ENCODE measurements at regions not wholly inside any gene's neighbourhood (a gene's known extent, or its start where the extent isn't known, plus 50 kb on each side); places are given as distances from the start of the nearest gene placed in this dataset.

DNA sequence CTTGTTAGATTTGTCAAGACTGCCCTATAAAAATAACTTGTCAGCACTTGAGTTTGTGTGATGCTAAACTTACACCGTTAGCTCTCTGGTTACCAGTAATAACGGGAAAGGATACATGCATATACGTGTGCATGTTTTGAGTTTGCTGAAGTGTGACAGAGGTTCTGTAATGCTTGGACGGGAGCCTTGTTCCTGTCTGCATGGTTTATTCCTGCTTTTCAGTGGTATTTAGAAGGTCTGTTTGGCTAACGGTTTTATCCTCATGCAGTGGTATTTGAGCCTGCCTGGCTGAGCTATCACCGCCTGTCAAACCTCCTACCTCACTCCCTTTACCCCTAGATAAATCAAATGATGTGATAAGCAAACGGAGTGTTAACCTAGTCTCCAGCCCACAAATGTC, 305.6 kb downstream of the GALC start:
- intact Hi-C loops (cut with DNase I) = no loop called here
- 58 to 59% methylated on average over 7 of the region's 7 CpGs for WGBS, 2 donors
- DNase-seq = no peak
- H3K9me3 ChIP-seq = no peaks in the 10 kb centered on the region
- ATAC-seq = no peak
- no peaks in the 10 kb centered on the region for H3K36me3 ChIP-seq
- no peak overlapping the region for H3K27ac ChIP-seq
- H3K4me3 ChIP-seq = no peak overlapping the region
- TF ChIP-seq, protein P1, sequence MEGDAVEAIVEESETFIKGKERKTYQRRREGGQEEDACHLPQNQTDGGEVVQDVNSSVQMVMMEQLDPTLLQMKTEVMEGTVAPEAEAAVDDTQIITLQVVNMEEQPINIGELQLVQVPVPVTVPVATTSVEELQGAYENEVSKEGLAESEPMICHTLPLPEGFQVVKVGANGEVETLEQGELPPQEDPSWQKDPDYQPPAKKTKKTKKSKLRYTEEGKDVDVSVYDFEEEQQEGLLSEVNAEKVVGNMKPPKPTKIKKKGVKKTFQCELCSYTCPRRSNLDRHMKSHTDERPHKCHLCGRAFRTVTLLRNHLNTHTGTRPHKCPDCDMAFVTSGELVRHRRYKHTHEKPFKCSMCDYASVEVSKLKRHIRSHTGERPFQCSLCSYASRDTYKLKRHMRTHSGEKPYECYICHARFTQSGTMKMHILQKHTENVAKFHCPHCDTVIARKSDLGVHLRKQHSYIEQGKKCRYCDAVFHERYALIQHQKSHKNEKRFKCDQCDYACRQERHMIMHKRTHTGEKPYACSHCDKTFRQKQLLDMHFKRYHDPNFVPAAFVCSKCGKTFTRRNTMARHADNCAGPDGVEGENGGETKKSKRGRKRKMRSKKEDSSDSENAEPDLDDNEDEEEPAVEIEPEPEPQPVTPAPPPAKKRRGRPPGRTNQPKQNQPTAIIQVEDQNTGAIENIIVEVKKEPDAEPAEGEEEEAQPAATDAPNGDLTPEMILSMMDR (IDR thresholded peaks at IDR 0.05) = no peak
- no peak for FAIRE-seq
- no peaks in the 10 kb centered on the region for H3K4me1 ChIP-seq
- H3K27me3 ChIP-seq = no peaks in the 10 kb centered on the region

DNA sequence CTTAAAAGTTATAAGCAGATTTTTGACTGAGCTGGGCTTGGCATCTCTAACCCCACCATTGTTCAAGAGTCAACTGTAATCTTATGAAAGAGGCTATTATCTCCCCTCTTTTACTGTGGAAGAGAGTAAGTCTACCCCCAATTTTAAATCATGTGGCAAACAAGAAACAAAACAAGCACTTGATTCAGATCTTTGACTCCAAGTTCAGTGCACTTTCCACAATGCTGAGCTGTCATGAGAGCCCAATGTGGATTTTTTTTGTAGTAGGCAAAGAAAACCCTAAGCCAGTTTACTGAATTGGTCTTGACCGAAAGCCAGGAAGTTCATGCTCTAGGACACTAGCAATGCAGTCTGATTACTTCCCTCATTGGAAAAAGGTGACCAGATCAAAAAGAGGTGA, 306.2 kb downstream of the GALC start:
- Histone ChIP-seq H3K4me1 (no peaks in the 10 kb centered on the region), H3K4me3 (no peak overlapping the region), H3K36me3 (no peaks in the 10 kb centered on the region), H3K27me3 (no peaks in the 10 kb centered on the region), H3K9me3 (no peaks in the 10 kb centered on the region), H3K27ac (no peak overlapping the region)
- WGBS, 2 donors = 78 to 79% methylated on average over 1 of the region's 1 CpG
- DNase-seq (no peak), ATAC-seq (no peak), FAIRE-seq (no peak)
- TF ChIP-seq, protein P1 (IDR thresholded peaks at IDR 0.05) = no peak
- intact Hi-C loops (cut with DNase I) = no loop called here

DNA sequence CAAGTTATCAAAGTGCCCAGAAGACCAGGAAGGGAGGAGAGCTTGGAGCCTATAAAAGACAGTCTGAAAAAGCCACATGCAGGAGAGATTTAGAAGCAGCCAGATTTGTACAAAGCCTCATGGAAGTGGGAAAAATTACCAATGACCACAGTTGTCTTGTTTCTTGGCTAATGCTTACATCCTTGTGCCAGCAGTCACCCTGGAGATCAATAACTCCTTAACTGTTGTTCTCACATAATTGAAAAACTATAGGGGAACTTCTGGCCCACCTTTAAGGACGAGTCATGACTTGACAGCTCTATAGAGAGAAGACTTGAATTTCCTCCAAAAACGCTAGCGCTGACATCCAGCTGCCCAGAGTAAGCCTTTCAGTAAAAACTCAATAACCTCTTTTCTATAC, 313.1 kb downstream of the GALC start:
- intact Hi-C loops (cut with DNase I) = no loop called here
- DNase-seq (no peak), ATAC-seq (no peak), FAIRE-seq (no peak)
- no peaks in the 10 kb centered on the region for H3K9me3 ChIP-seq
- H3K27ac ChIP-seq = no peak overlapping the region
- no peaks in the 10 kb centered on the region for H3K36me3 ChIP-seq
- no peaks in the 10 kb centered on the region for H3K4me1 ChIP-seq
- no peak overlapping the region for H3K4me3 ChIP-seq
- TF ChIP-seq, protein P1 (IDR thresholded peaks at IDR 0.05) = no peak
- peaks cover 0 to 5% (median 0%) of the 10 kb centered on the region in 4 donors for H3K27me3 ChIP-seq
- WGBS, 2 donors = 47 to 49% methylated on average over 3 of the region's 3 CpGs

DNA sequence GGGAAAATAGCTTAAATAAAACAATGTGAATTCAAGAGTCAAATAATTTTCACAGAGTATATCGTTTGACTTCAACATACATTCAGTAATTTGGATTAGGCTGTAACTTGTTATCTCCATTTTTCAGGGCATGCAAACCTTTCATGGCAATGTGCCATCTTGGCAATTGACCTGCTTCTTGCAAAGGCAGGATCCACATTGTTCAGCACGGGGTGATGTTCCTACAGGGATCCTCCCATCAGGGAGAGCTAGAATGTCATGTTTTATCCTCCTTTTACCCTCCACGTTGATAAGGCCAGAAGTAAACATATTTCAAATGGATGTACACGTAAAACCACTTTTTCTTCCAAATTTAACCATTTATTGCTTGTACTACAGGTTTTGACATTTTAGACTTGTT, 314.4 kb downstream of the GALC start:
- Histone ChIP-seq H3K4me1 (no peaks in the 10 kb centered on the region), H3K9me3 (no peaks in the 10 kb centered on the region), H3K27me3 (peaks cover 0 to 5% (median 0%) of the 10 kb centered on the region in 4 donors), H3K36me3 (no peaks in the 10 kb centered on the region), H3K27ac (no peak overlapping the region), H3K4me3 (no peak overlapping the region)
- ATAC-seq (no peak), FAIRE-seq (no peak), DNase-seq (no peak)
- TF ChIP-seq, protein P1 (IDR thresholded peaks at IDR 0.05) = no peak
- WGBS, 2 donors = 21 to 23% methylated on average over 4 of the region's 4 CpGs
- intact Hi-C loops (cut with DNase I) = no loop called here

DNA sequence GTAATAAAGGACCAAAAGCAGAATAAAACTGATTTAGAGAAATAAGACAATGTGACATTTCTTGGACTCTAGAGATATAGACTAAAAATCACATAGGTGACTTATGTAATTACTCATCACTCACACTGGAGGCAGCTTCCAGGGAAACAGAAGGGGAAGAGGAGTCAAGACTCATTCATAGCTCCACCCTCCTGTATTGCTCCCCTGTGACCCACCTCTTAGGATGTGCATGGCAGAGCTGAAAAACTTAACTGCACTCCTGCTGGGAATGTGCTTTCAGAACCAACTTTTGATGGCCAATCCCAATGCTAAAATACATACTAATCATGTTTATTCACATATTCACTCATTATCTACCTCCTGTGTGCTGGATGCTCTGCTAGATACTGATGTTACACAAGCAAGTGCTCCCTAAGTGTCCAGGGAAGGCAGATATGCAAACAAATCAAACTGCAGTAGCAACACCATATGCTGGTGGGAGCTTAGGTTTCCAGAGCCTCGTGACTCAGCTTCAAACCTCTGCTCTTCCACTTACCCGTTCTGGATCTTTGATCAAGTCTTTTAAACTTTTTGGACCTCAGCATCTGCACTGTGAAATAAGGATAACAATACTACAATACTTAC, 316.1 kb downstream of the GALC start:
- H3K9me3 ChIP-seq = no peaks in the 10 kb centered on the region
- H3K27me3 ChIP-seq = peaks cover 0 to 5% (median 0%) of the 10 kb centered on the region in 4 donors
- no peak overlapping the region for H3K27ac ChIP-seq
- ATAC-seq = no peak
- WGBS, 2 donors = 39 to 46% methylated on average over 2 of the region's 2 CpGs
- no peak for FAIRE-seq
- H3K36me3 ChIP-seq = no peaks in the 10 kb centered on the region
- no peak for DNase-seq
- H3K4me3 ChIP-seq = no peak overlapping the region
- no peaks in the 10 kb centered on the region for H3K4me1 ChIP-seq
- TF ChIP-seq, protein P1 (IDR thresholded peaks at IDR 0.05) = no peak
- intact Hi-C loops (cut with DNase I) = no loop called here
